Neural progenitor cell (in vitro differentiated cells): ENCODE measurements at regions not wholly inside any gene's neighbourhood (a gene's known extent, or its start where the extent isn't known, plus 50 kb on each side); places are given as distances from the start of the nearest gene placed in this dataset.

Experiments
- DNase-seq: peaks from one replicate; pipeline ENCODE4 v3.0.0-alpha.2; 2016; ENCODE audit warnings: low spot score
- H2AFZ ChIP-seq: fragments of 200-600 bp; sonication (generic); replicated peaks from 2 replicates; pipeline ENCODE4 v1.6.1; 2016; ENCODE audit warnings: antibody characterized with exemption
- H3F3A ChIP-seq: fragments of 200-600 bp; sonication (generic); 2 replicates; pipeline ENCODE4 v1.6.1; 2016; ENCODE audit warnings: antibody characterized with exemption, low read depth
- H3K27ac ChIP-seq: fragments of 200-600 bp; sonication (generic); 2 replicates; pipeline ENCODE4 v1.5.1; 2016; ENCODE audit warnings: mild to moderate bottlenecking
- H3K27me3 ChIP-seq: fragments of 200-600 bp; sonication (generic); 2 replicates; pipeline ENCODE4 v1.6.1; 2016; ENCODE audit warnings: mild to moderate bottlenecking, moderate library complexity
- H3K36me3 ChIP-seq: fragments of 200-600 bp; sonication (generic); 2 replicates; pipeline ENCODE4 v1.5.1; 2016
- H3K4me1 ChIP-seq: fragments of 200-600 bp; sonication (generic); 2 replicates; pipeline ENCODE4 v1.6.1; 2016; ENCODE audit warnings: mixed run types
- H3K4me2 ChIP-seq: fragments of 200-600 bp; sonication (generic); 2 replicates; pipeline ENCODE4 v1.6.1; 2016
- H3K4me3 ChIP-seq: fragments of 200-600 bp; sonication (generic); 2 replicates; pipeline ENCODE4 v1.5.1; 2016
- H3K79me2 ChIP-seq: fragments of 200-600 bp; sonication (generic); 2 replicates; pipeline ENCODE4 v1.6.1; 2016; ENCODE audit warnings: low read depth
- H3K9ac ChIP-seq: fragments of 200-600 bp; sonication (generic); 2 replicates; pipeline ENCODE4 v1.6.1; 2016
- H3K9me3 ChIP-seq: fragments of 200-600 bp; sonication (generic); 2 replicates; pipeline ENCODE4 v1.5.1; 2016; ENCODE audit warnings: low read depth
- H4K20me1 ChIP-seq: fragments of 200-600 bp; sonication (generic); 2 replicates; pipeline ENCODE4 v1.6.1; 2016; ENCODE audit warnings: low read depth
- H3K27ac Mint-ChIP-seq: 3 replicates; pipeline ENCODE4 v1.8.0; 2021; ENCODE audit warnings: mixed read lengths
- H3K27me3 Mint-ChIP-seq: 2 replicates; pipeline ENCODE4 v1.8.0; 2022; ENCODE audit warnings: low read depth, mild to moderate bottlenecking, inconsistent platforms, moderate library complexity, mixed read lengths; ENCODE audit not compliant: insufficient read depth
- H3K36me3 Mint-ChIP-seq: 3 replicates; pipeline ENCODE4 v1.8.0; 2021; ENCODE audit warnings: mixed read lengths
- H3K4me1 Mint-ChIP-seq: 3 replicates; pipeline ENCODE4 v1.8.0; 2021; ENCODE audit warnings: mixed read lengths
- H3K4me3 Mint-ChIP-seq: 3 replicates; pipeline ENCODE4 v1.8.0; 2021; ENCODE audit warnings: mild to moderate bottlenecking, moderate library complexity, mixed read lengths
- H3K9me3 Mint-ChIP-seq: 3 replicates; pipeline ENCODE4 v1.8.0; 2020; ENCODE audit warnings: mixed read lengths
- EZH2 ChIP-seq: fragments of 200-600 bp; sonication (generic); IDR thresholded peaks from 2 replicates; pipeline ENCODE4 v1.6.1; 2017; ENCODE audit warnings: antibody characterized with exemption, mild to moderate bottlenecking, moderate library complexity
- EZH2phosphoT487 ChIP-seq: fragments of 200-600 bp; sonication (generic); IDR thresholded peaks from 2 replicates; pipeline ENCODE4 v1.6.1; 2017; ENCODE audit warnings: antibody characterized with exemption
- TF ChIP-seq, protein P1 (sequence below): fragments of 200-600 bp; sonication (generic); IDR thresholded peaks from 2 replicates; pipeline ENCODE4 v1.5.1; 2017; ENCODE audit warnings: antibody characterized with exemption, mild to moderate bottlenecking

DNA sequence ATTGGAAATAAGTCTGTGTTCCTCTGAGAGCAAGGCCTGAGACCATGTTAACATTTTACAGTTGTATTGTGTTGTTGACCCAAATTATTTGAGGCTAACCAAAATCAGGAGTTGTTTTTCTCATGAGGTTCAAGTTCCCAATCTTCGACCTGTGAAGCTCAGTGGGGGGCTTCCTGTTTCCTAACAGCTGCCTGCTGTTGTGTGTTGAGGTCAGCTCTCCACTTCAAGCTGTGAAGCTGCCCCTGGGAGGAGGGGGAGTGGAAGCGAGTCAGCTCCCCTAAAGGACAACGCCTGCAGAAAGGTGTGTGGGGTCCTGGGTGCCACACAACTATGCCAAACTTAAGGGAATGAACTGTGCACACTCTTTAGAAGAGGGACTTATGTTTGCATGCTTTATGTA is 295.5 kb downstream of the IRX1 start:
- Mint-ChIP-seq H3K27me3 (peaks cover 7% of the 10 kb centered on the region), H3K9me3 (peaks cover 7% of the 10 kb centered on the region), H3K27ac (no peak overlapping the region), H3K36me3 (no peaks in the 10 kb centered on the region), H3K4me3 (no peak overlapping the region), H3K4me1 (peaks cover 16% of the 10 kb centered on the region)
- Histone ChIP-seq H3K4me1 (peaks cover 10% of the 10 kb centered on the region), H3K27me3 (no peaks in the 10 kb centered on the region), H3K9me3 (no peaks in the 10 kb centered on the region), H3K79me2 (no peaks in the 10 kb centered on the region), H3K27ac (no peak overlapping the region), H3K4me2 (no peak overlapping the region), H3K9ac (no peak overlapping the region), H3K4me3 (no peak overlapping the region), H2AFZ (no peak overlapping the region), H3K36me3 (no peaks in the 10 kb centered on the region), H3F3A (no peaks in the 10 kb centered on the region), H4K20me1 (no peaks in the 10 kb centered on the region)
- DNase-seq: no peak
- TF ChIP-seq, protein P1, sequence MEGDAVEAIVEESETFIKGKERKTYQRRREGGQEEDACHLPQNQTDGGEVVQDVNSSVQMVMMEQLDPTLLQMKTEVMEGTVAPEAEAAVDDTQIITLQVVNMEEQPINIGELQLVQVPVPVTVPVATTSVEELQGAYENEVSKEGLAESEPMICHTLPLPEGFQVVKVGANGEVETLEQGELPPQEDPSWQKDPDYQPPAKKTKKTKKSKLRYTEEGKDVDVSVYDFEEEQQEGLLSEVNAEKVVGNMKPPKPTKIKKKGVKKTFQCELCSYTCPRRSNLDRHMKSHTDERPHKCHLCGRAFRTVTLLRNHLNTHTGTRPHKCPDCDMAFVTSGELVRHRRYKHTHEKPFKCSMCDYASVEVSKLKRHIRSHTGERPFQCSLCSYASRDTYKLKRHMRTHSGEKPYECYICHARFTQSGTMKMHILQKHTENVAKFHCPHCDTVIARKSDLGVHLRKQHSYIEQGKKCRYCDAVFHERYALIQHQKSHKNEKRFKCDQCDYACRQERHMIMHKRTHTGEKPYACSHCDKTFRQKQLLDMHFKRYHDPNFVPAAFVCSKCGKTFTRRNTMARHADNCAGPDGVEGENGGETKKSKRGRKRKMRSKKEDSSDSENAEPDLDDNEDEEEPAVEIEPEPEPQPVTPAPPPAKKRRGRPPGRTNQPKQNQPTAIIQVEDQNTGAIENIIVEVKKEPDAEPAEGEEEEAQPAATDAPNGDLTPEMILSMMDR: no peak
- TF ChIP-seq EZH2 (no peak), EZH2phosphoT487 (no peak)

DNA sequence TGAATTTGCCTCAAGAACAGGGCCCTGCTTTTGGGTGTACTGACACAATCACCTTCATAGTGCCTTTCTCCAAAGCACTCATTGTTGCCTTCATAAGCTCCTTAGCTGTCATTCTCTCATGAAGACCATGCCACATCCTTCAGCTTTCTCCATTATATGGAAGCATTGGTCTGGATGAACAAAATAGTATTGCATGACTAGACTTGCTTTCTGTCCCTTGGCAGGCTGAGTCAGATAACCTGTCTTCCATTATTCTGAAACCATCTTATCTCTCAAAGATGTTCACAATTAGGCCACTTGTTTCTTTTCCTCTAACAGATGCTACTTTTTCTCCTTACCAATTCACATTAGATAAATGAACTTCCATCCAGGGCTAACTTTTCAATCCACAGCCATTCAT is 297.9 kb downstream of the IRX1 start:
- Mint-ChIP-seq H3K36me3 (no peaks in the 10 kb centered on the region), H3K4me3 (no peak overlapping the region), H3K27me3 (peaks cover 20% of the 10 kb centered on the region), H3K4me1 (peaks cover 14% of the 10 kb centered on the region), H3K27ac (no peak overlapping the region), H3K9me3 (peaks cover 19% of the 10 kb centered on the region)
- no peak for DNase-seq
- no peaks in the 10 kb centered on the region for H3K9me3 ChIP-seq
- no peak for TF ChIP-seq EZH2
- no peaks in the 10 kb centered on the region for H4K20me1 ChIP-seq
- no peak overlapping the region for H3K9ac ChIP-seq
- H3F3A ChIP-seq: peaks cover under 1% of the 10 kb centered on the region
- peaks cover 12% of the 10 kb centered on the region for H3K4me1 ChIP-seq
- H3K27me3 ChIP-seq: no peaks in the 10 kb centered on the region
- H3K36me3 ChIP-seq: no peaks in the 10 kb centered on the region
- no peak overlapping the region for H3K27ac ChIP-seq
- no peaks in the 10 kb centered on the region for H3K79me2 ChIP-seq
- no peak overlapping the region for H3K4me3 ChIP-seq
- no peak overlapping the region for H3K4me2 ChIP-seq
- H2AFZ ChIP-seq: no peak overlapping the region

DNA sequence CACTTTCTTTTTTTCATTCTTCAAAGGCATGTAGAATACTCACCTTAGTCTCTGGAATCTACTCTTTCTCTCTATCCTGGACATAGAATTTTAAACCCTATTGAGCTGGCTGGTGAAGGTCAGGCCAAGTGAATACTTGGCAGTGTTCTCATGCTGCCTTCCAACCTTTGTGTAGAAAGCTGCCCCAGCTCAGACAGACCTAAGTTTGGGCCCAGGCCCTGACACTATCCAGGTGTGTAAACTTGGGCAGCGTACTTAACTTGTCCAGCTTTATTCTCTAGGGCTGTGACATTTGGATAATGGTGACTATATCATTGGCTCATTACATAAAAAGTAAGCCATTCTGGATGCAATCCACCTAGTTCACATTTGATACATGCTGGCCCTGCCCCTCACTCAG is 298.3 kb downstream of the IRX1 start:
- Mint-ChIP-seq H3K27ac (no peak overlapping the region), H3K4me1 (peaks cover 18% of the 10 kb centered on the region), H3K9me3 (peaks cover 23% of the 10 kb centered on the region), H3K4me3 (no peak overlapping the region), H3K27me3 (peaks cover 20% of the 10 kb centered on the region), H3K36me3 (no peaks in the 10 kb centered on the region)
- Histone ChIP-seq H3K27me3 (no peaks in the 10 kb centered on the region), H3K27ac (no peak overlapping the region), H3K9ac (no peak overlapping the region), H3K4me1 (peaks cover 17% of the 10 kb centered on the region), H4K20me1 (no peaks in the 10 kb centered on the region), H3F3A (peaks cover 5% of the 10 kb centered on the region), H3K36me3 (no peaks in the 10 kb centered on the region), H3K9me3 (no peaks in the 10 kb centered on the region), H3K4me3 (no peak overlapping the region), H2AFZ (no peak overlapping the region), H3K79me2 (no peaks in the 10 kb centered on the region), H3K4me2 (no peak overlapping the region)
- DNase-seq: no peak
- TF ChIP-seq EZH2phosphoT487: no peak
- TF ChIP-seq, protein P1: no peak
- TF ChIP-seq EZH2: no peak

DNA sequence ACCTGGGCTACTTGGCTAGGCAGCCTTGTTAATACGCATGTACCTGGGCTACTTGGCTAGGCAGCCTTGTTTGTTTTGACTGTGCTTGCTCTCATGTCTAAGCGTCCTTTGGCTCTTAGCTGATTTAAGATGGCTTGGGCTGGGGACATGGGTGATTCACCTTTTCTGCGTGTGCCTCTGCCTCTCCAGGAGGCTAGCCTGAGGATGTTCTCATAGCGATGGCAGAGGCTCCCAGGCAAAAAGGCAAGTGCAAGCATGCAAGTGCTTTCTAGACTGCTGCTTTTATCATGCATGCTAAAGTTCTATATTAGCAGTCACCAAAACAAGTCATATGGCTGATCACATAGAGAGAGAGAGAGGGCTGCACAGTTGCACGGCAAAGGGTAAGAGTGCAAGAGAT is 300.5 kb downstream of the IRX1 start:
- Histone ChIP-seq H3K27ac (no peak overlapping the region), H2AFZ (no peak overlapping the region), H3K9ac (no peak overlapping the region), H3K9me3 (no peaks in the 10 kb centered on the region), H4K20me1 (no peaks in the 10 kb centered on the region), H3K4me3 (no peak overlapping the region), H3K79me2 (no peaks in the 10 kb centered on the region), H3F3A (peaks cover 10% of the 10 kb centered on the region), H3K4me1 (peaks cover 13% of the 10 kb centered on the region), H3K4me2 (no peak overlapping the region), H3K27me3 (no peaks in the 10 kb centered on the region), H3K36me3 (no peaks in the 10 kb centered on the region)
- DNase-seq: no peak
- no peaks in the 10 kb centered on the region for H3K36me3 Mint-ChIP-seq
- H3K27ac Mint-ChIP-seq: no peak overlapping the region
- H3K4me3 Mint-ChIP-seq: no peak overlapping the region
- peaks cover 11% of the 10 kb centered on the region for H3K4me1 Mint-ChIP-seq
- peaks cover 28% of the 10 kb centered on the region for H3K9me3 Mint-ChIP-seq
- TF ChIP-seq EZH2 (no peak), EZH2phosphoT487 (no peak)
- TF ChIP-seq, protein P1: no peak
- H3K27me3 Mint-ChIP-seq: peaks cover 21% of the 10 kb centered on the region
